Nephron progenitor cell (in vitro differentiated cells): ENCODE measurements at regions not wholly inside any gene's neighbourhood (a gene's known extent, or its start where the extent isn't known, plus 50 kb on each side); places are given as distances from the start of the nearest gene placed in this dataset.
"Not testable (repeated sequence)": the region's sequence is repeated elsewhere in the genome, so short reads cannot be mapped to it uniquely, and the experiment has no call there.

Source experiments
- DNase-seq: peaks from one replicate; pipeline ENCODE4 v3.0.0; 2021
- H3K27ac Mint-ChIP-seq: 2 replicates; pipeline ENCODE4 v1.8.0; 2021; ENCODE audit warnings: mild to moderate bottlenecking, moderate library complexity, mixed read lengths
- H3K27me3 Mint-ChIP-seq: 2 replicates; pipeline ENCODE4 v1.8.0; 2021; ENCODE audit warnings: mild to moderate bottlenecking, low read depth, mixed read lengths; ENCODE audit not compliant: poor library complexity
- H3K36me3 Mint-ChIP-seq: 2 replicates; pipeline ENCODE4 v1.8.0; 2021; ENCODE audit warnings: low read depth, mixed read lengths
- H3K4me1 Mint-ChIP-seq: 2 replicates; pipeline ENCODE4 v1.8.0; 2021; ENCODE audit warnings: mixed read lengths
- H3K4me3 Mint-ChIP-seq: 2 replicates; pipeline ENCODE4 v1.8.0; 2021; ENCODE audit warnings: mild to moderate bottlenecking, moderate library complexity, mixed read lengths
- H3K9me3 Mint-ChIP-seq: 2 replicates; pipeline ENCODE4 v1.8.0; 2021; ENCODE audit warnings: mild to moderate bottlenecking, moderate library complexity, mixed read lengths
- TF ChIP-seq, protein P1 (sequence below): fragments of 200-600 bp; sonication (generic); IDR thresholded peaks from 2 replicates; pipeline ENCODE4 v1.5.0; 2021; ENCODE audit warnings: antibody characterized with exemption

GRCh38 chr1:229924639-229925038, 142.4 kb upstream of the GALNT2 start:
- Mint-ChIP-seq H3K4me3 (no peak overlapping the region), H3K27ac (no peak overlapping the region)
- DNase-seq: no peak

DNA sequence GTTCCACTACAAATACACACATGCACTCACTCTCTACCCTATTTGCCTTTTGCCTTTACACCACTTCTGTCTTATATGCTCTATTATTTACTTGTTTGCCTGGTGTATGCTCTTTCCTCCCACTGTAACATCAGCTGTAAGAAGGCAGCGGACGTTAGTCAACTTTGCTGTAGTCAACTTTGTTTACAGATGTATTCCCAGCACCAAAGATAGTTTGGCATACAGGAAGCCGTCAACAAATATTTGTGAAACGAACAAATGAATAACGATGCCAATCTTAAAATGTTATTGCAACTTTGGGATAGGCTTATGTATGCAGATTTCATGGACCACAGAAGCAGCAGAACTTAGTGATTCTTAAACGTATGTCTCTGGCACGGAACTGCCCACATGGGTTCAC, 138.3 kb upstream of the GALNT2 start:
- H3K27me3 Mint-ChIP-seq: peaks cover 14% of the 10 kb centered on the region
- peaks cover 25% of the 10 kb centered on the region for H3K9me3 Mint-ChIP-seq
- peaks cover 8% of the 10 kb centered on the region for H3K4me1 Mint-ChIP-seq
- DNase-seq: no peak
- H3K4me3 Mint-ChIP-seq: no peak overlapping the region
- TF ChIP-seq, protein P1, sequence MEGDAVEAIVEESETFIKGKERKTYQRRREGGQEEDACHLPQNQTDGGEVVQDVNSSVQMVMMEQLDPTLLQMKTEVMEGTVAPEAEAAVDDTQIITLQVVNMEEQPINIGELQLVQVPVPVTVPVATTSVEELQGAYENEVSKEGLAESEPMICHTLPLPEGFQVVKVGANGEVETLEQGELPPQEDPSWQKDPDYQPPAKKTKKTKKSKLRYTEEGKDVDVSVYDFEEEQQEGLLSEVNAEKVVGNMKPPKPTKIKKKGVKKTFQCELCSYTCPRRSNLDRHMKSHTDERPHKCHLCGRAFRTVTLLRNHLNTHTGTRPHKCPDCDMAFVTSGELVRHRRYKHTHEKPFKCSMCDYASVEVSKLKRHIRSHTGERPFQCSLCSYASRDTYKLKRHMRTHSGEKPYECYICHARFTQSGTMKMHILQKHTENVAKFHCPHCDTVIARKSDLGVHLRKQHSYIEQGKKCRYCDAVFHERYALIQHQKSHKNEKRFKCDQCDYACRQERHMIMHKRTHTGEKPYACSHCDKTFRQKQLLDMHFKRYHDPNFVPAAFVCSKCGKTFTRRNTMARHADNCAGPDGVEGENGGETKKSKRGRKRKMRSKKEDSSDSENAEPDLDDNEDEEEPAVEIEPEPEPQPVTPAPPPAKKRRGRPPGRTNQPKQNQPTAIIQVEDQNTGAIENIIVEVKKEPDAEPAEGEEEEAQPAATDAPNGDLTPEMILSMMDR: no peak
- H3K36me3 Mint-ChIP-seq: peaks cover 7% of the 10 kb centered on the region
- H3K27ac Mint-ChIP-seq: no peak overlapping the region

More at GRCh38 chr1:229924639-229925038, 142.4 kb upstream of the GALNT2 start:
- TF ChIP-seq, protein P1: no peak
- H3K36me3 Mint-ChIP-seq: no peaks in the 10 kb centered on the region
- H3K9me3 Mint-ChIP-seq: peaks cover 4% of the 10 kb centered on the region
- peaks cover 24% of the 10 kb centered on the region for H3K27me3 Mint-ChIP-seq
- peaks cover 8% of the 10 kb centered on the region for H3K4me1 Mint-ChIP-seq

GRCh38 chr1:229931751-229932150, 135.3 kb upstream of the GALNT2 start:
- not testable (repeated sequence) for H3K27ac Mint-ChIP-seq, H3K27me3 Mint-ChIP-seq, H3K4me3 Mint-ChIP-seq, DNase-seq, H3K36me3 Mint-ChIP-seq, H3K4me1 Mint-ChIP-seq
- H3K9me3 Mint-ChIP-seq: peaks cover 25% of the 10 kb centered on the region

DNA sequence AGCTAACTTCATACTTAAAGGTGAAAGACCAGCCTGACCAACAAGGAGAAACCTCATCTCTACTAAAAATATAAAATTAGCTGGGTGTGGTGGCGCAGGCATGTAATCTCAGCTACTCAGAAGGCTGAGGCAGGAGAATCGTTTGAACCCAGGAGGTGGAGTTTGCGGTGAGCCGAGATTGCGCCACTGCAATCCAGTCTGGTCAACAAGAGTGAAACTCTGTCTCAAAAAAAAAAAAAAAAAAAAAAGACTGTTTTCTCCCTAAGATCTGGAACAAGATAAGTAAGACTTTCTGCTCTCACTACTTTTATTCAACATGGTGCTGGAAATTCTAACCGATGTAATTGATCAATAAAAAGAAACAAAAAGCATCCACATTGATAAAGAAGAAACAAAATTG, 131.9 kb upstream of the GALNT2 start:
- not testable (repeated sequence) for DNase-seq, H3K27me3 Mint-ChIP-seq, H3K27ac Mint-ChIP-seq, H3K4me3 Mint-ChIP-seq, H3K4me1 Mint-ChIP-seq, H3K36me3 Mint-ChIP-seq
- peaks cover 19% of the 10 kb centered on the region for H3K9me3 Mint-ChIP-seq

DNA sequence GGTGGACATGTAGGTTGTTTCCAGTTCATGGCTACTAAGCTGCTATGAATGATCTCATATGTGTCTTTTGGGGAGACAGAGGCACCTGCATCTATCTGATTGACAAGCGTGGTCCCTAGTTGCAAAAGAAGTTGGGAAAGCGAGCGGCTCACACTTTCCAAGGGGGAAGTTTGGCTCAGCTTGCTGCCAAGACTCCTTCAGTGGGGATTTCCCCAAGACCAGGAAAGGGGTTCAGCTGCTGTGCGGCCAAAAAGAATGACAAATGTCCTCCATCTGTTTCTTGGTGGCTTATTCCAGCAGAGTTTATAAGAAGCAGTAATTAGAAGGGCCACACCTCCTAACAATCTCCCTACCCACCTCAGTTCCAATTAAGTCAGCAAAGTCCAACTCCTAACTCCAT, 128.5 kb upstream of the GALNT2 start:
- TF ChIP-seq, protein P1: no peak
- no peak for DNase-seq
- H3K4me1 Mint-ChIP-seq: peaks cover 4% of the 10 kb centered on the region
- no peak overlapping the region for H3K27ac Mint-ChIP-seq
- no peaks in the 10 kb centered on the region for H3K9me3 Mint-ChIP-seq
- no peak overlapping the region for H3K4me3 Mint-ChIP-seq
- H3K27me3 Mint-ChIP-seq: peaks cover 10% of the 10 kb centered on the region
- H3K36me3 Mint-ChIP-seq: no peaks in the 10 kb centered on the region

- Mint-ChIP-seq H3K4me3 (no peak overlapping the region), H3K36me3 (no peaks in the 10 kb centered on the region), H3K9me3 (no peaks in the 10 kb centered on the region), H3K4me1 (peaks cover 14% of the 10 kb centered on the region), H3K27ac (no peak overlapping the region), H3K27me3 (peaks cover 10% of the 10 kb centered on the region)
- TF ChIP-seq, protein P1: no peak
- no peak for DNase-seq
These were observed 126.4 kb upstream of the GALNT2 start for GRCh38 chr1:229940684-229941083.

GRCh38 chr1:229941160-229941559, 125.9 kb upstream of the GALNT2 start:
- no peak overlapping the region for H3K27ac Mint-ChIP-seq
- H3K4me1 Mint-ChIP-seq: peaks cover 14% of the 10 kb centered on the region
- H3K36me3 Mint-ChIP-seq: no peaks in the 10 kb centered on the region
- peaks cover 15% of the 10 kb centered on the region for H3K27me3 Mint-ChIP-seq
- TF ChIP-seq, protein P1: no peak
- no peak overlapping the region for H3K4me3 Mint-ChIP-seq
- DNase-seq: no peak
- no peaks in the 10 kb centered on the region for H3K9me3 Mint-ChIP-seq
